A673 (cell line): ENCODE measurements at regions not wholly inside any gene's neighbourhood (a gene's known extent, or its start where the extent isn't known, plus 50 kb on each side); places are given as distances from the start of the nearest gene placed in this dataset.

Source experiments
- EZH2 ChIP-seq: fragments of 200-600 bp; sonication (generic); IDR thresholded peaks from 2 replicates; pipeline ENCODE4 v1.6.1; 2017; ENCODE audit warnings: borderline replicate concordance, low read depth, mild to moderate bottlenecking, mixed read lengths, antibody characterized with exemption, low read length; ENCODE audit not compliant: poor library complexity, severe bottlenecking
- TF ChIP-seq, protein P1 (sequence below): fragments of 300-800, 200-600 bp; sonication (generic); conservative IDR thresholded peaks from 2 replicates; pipeline ENCODE4 v1.5.1; 2017; ENCODE audit warnings: low read depth, mild to moderate bottlenecking, antibody characterized with exemption, low read length, moderate library complexity, mixed read lengths

DNA sequence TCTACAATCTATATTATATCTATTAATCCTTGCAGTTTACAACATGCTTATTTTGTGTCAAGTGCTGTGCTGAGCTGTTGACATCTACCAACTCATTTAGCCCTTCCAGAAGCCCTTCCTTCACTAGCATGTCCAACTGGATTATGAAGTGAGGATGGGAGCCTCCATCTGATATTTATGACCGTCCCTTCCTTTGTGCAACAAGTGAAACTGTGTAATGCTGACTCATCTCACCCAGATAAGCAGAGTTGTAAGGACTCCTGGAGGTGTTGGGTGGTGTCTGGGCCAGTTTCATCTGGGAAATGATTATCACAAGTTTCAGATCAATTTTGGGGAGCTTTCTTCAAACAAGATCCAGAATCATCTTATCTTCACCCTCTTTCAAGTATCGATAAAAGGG, 156.6 kb upstream of the ETAA1 start:
- TF ChIP-seq, protein P1, sequence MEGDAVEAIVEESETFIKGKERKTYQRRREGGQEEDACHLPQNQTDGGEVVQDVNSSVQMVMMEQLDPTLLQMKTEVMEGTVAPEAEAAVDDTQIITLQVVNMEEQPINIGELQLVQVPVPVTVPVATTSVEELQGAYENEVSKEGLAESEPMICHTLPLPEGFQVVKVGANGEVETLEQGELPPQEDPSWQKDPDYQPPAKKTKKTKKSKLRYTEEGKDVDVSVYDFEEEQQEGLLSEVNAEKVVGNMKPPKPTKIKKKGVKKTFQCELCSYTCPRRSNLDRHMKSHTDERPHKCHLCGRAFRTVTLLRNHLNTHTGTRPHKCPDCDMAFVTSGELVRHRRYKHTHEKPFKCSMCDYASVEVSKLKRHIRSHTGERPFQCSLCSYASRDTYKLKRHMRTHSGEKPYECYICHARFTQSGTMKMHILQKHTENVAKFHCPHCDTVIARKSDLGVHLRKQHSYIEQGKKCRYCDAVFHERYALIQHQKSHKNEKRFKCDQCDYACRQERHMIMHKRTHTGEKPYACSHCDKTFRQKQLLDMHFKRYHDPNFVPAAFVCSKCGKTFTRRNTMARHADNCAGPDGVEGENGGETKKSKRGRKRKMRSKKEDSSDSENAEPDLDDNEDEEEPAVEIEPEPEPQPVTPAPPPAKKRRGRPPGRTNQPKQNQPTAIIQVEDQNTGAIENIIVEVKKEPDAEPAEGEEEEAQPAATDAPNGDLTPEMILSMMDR = no peak
- TF ChIP-seq EZH2 = no peak
